Keratinocyte (primary cell): ENCODE measurements at regions not wholly inside any gene's neighbourhood (a gene's known extent, or its start where the extent isn't known, plus 50 kb on each side); places are given as distances from the start of the nearest gene placed in this dataset.

Experiments used
- DNase-seq: peaks from one replicate; pipeline ENCODE4 v3.0.0-alpha.2; 2011; ENCODE audit warnings: low read depth, missing footprints, low spot score
- FAIRE-seq: peaks from 2 replicates; lab custom pipeline; 2011; peaks lifted over from hg19 to GRCh38; lab: Jason Lieb, UNC
- H2AFZ ChIP-seq: 2 replicates; pipeline ENCODE4 v1.6.0; 2012; ENCODE audit warnings: low read length, control low read depth, inconsistent platforms; ENCODE audit not compliant: control insufficient read depth
- H3K27ac ChIP-seq: 2 replicates; pipeline ENCODE4 v1.5.1; 2011; ENCODE audit warnings: low read length; ENCODE audit not compliant: control insufficient read depth, insufficient read depth
- H3K27me3 ChIP-seq: 3 replicates; pipeline ENCODE4 v1.6.0; 2011; ENCODE audit warnings: low read length; ENCODE audit not compliant: control insufficient read depth, insufficient read depth; ENCODE audit errors: extremely low read depth
- H3K36me3 ChIP-seq, 2 experiments: 2 replicates in 1 of 2; 3 replicates in 1 of 2; pipeline ENCODE4 v1.5.1; 2011; ENCODE audit warnings: low read length in 2 of 2, mild to moderate bottlenecking in 1 of 2; ENCODE audit not compliant: control insufficient read depth in 2 of 2, insufficient read depth in 2 of 2; ENCODE audit errors: extremely low read depth in 1 of 2
- H3K4me1 ChIP-seq: 3 replicates; pipeline ENCODE4 v1.5.1; 2011; ENCODE audit warnings: low read length; ENCODE audit not compliant: control insufficient read depth, insufficient read depth; ENCODE audit errors: extremely low read depth
- H3K4me2 ChIP-seq: 3 replicates; pipeline ENCODE4 v1.6.0; 2011; ENCODE audit warnings: low read depth, low read length; ENCODE audit not compliant: control insufficient read depth, insufficient read depth; ENCODE audit errors: extremely low read depth
- H3K4me3 ChIP-seq, 3 experiments: fragments of 200-600 bp in 1 of 3; sonication (generic) in 1 of 3; 2 replicates in 2 of 3; 3 replicates in 1 of 3; pipeline ENCODE4 v1.5.1; 2011 to 2016; ENCODE audit warnings: low read length in 3 of 3, mild to moderate bottlenecking in 3 of 3, control low read depth in 2 of 3, inconsistent platforms in 1 of 3, low read depth in 1 of 3, mixed read lengths in 1 of 3, mixed run types in 1 of 3, moderate library complexity in 1 of 3; ENCODE audit not compliant: control insufficient read depth in 2 of 3, insufficient read depth in 2 of 3; ENCODE audit errors: extremely low read depth in 1 of 3
- H3K79me2 ChIP-seq: 2 replicates; pipeline ENCODE4 v1.6.0; 2012; ENCODE audit warnings: low read length; ENCODE audit not compliant: control insufficient read depth, insufficient read depth
- H3K9ac ChIP-seq: 3 replicates; pipeline ENCODE4 v1.6.0; 2011; ENCODE audit warnings: low read length; ENCODE audit not compliant: control insufficient read depth, insufficient read depth; ENCODE audit errors: extremely low read depth
- H3K9me1 ChIP-seq: 3 replicates; pipeline ENCODE4 v1.6.0; 2011; ENCODE audit warnings: low read length; ENCODE audit not compliant: control insufficient read depth, insufficient read depth; ENCODE audit errors: extremely low read depth
- H3K9me3 ChIP-seq: 2 replicates; pipeline ENCODE4 v1.5.1; 2012; ENCODE audit warnings: low read depth, low read length; ENCODE audit not compliant: control insufficient read depth
- H4K20me1 ChIP-seq: 3 replicates; pipeline ENCODE4 v1.6.0; 2011; ENCODE audit warnings: low read length; ENCODE audit not compliant: control insufficient read depth, insufficient read depth; ENCODE audit errors: extremely low read depth
- CTCF ChIP-seq, 3 experiments: IDR thresholded peaks in 1 of 3; conservative IDR thresholded peaks in 1 of 3; optimal IDR thresholded peaks in 1 of 3; 2 replicates in 2 of 3; 3 replicates in 1 of 3; pipeline versions ENCODE3 to v1.5.1; 2011; ENCODE audit warnings: low read length in 3 of 3, mild to moderate bottlenecking in 3 of 3, moderate library complexity in 2 of 3, control low read depth in 1 of 3, inconsistent platforms in 1 of 3; ENCODE audit not compliant: insufficient read depth in 2 of 3; ENCODE audit errors: extremely low read depth in 1 of 3
- EZH2 ChIP-seq: IDR thresholded peaks from one replicate; pipeline ENCODE4 v1.6.1; 2012; ENCODE audit warnings: inconsistent platforms, mild to moderate bottlenecking, low read length, moderate library complexity
- dilution Hi-C: fragments of 300-500 bp; cut with MboI; formaldehyde crosslinking; loops from one replicate; pipeline ENCODE4 v1.7.0; 2020; ENCODE audit warnings: low sequenced_read_pairs; ENCODE audit not compliant: extremely low pct_ligation_motif_present

DNA sequence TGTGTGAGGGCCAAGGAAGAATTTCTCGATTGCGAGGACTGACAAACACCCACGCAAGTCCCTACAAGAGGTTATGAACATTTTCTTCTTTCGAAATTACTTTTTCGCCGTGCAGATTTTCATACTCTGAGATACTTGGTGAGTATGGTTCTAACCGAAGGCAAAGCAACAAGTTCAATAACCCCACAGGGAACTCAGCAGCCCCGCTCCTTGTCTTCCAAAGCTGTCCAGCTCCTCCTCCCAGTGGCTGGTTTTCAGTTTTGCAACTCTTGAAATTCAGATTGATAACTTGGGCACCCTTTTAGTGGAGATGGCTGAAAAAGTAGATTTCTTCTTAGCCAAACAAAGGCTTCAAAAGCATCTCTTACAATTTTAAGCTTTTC is 154.4 kb downstream of the SETD4 start:
- no peaks in the 10 kb centered on the region for H3K9me1 ChIP-seq

GRCh38 chr21:35905096-35905962 is 155.0 kb downstream of the SETD4 start:
- H3K27ac ChIP-seq, result no peak overlapping the region
- FAIRE-seq (no peak), DNase-seq (no peak)
- H3K9me3 ChIP-seq, result no peaks in the 10 kb centered on the region
- no peak overlapping the region for H2AFZ ChIP-seq
- H3K9ac ChIP-seq, result no peak overlapping the region
- no peaks in the 10 kb centered on the region for H4K20me1 ChIP-seq
- H3K27me3 ChIP-seq, result peaks cover 5% of the 10 kb centered on the region
- TF ChIP-seq CTCF (optimal IDR thresholded peaks at IDR 0.05 in 1 of 3, IDR thresholded peaks at IDR 0.05 in 1 of 3, conservative IDR thresholded peaks at IDR 0.05 in 1 of 3; ENCODE audit: extremely low read depth in 1 of 3, insufficient read depth in 2 of 3, low read length in 3 of 3) (no peak), EZH2 (no peak)
- no peaks in the 10 kb centered on the region for H3K79me2 ChIP-seq
- dilution Hi-C loops, result no loop called here
- H3K4me2 ChIP-seq, result no peak overlapping the region
- H3K36me3 ChIP-seq, result no peaks in the 10 kb centered on the region
- H3K4me1 ChIP-seq, result no peaks in the 10 kb centered on the region
- H3K9me1 ChIP-seq, result no peaks in the 10 kb centered on the region
- no peak overlapping the region for H3K4me3 ChIP-seq

More for the DNA sequence above, 154.4 kb downstream of the SETD4 start:
- H3K4me3 ChIP-seq, result no peak overlapping the region
- H2AFZ ChIP-seq, result no peak overlapping the region
- no peaks in the 10 kb centered on the region for H3K9me3 ChIP-seq
- peaks cover 5% of the 10 kb centered on the region for H3K27me3 ChIP-seq
- no peaks in the 10 kb centered on the region for H3K79me2 ChIP-seq
- DNase-seq (no peak), FAIRE-seq (no peak)
- dilution Hi-C loops, result no loop called here
- H3K36me3 ChIP-seq, result no peaks in the 10 kb centered on the region
- TF ChIP-seq CTCF (optimal IDR thresholded peaks at IDR 0.05 in 1 of 3, IDR thresholded peaks at IDR 0.05 in 1 of 3, conservative IDR thresholded peaks at IDR 0.05 in 1 of 3; ENCODE audit: extremely low read depth in 1 of 3, insufficient read depth in 2 of 3, low read length in 3 of 3) (no peak), EZH2 (no peak)
- H4K20me1 ChIP-seq, result no peaks in the 10 kb centered on the region
- H3K27ac ChIP-seq, result no peak overlapping the region
- no peaks in the 10 kb centered on the region for H3K4me1 ChIP-seq
- H3K9ac ChIP-seq, result no peak overlapping the region
- H3K4me2 ChIP-seq, result no peak overlapping the region
